Neural cell (in vitro differentiated cells): ENCODE measurements at regions not wholly inside any gene's neighbourhood (a gene's known extent, or its start where the extent isn't known, plus 50 kb on each side); places are given as distances from the start of the nearest gene placed in this dataset.

Experiments used
- EP300 ChIP-seq: fragments of 450-650 bp; conservative IDR thresholded peaks from 2 replicates; pipeline ENCODE4 v1.6.1; 2014; ENCODE audit warnings: antibody characterized with exemption, mild to moderate bottlenecking, moderate library complexity; ENCODE audit not compliant: poor library complexity, severe bottlenecking
- MXI1 ChIP-seq: fragments of 450-650 bp; conservative IDR thresholded peaks from 2 replicates; pipeline ENCODE4 v1.6.1; 2014; ENCODE audit warnings: antibody characterized with exemption, mild to moderate bottlenecking; ENCODE audit not compliant: poor library complexity, severe bottlenecking
- RAD21 ChIP-seq: fragments of 450-650 bp; conservative IDR thresholded peaks from 2 replicates; pipeline ENCODE4 v1.6.1; 2014; ENCODE audit warnings: antibody characterized with exemption, mild to moderate bottlenecking, moderate library complexity
- TAF1 ChIP-seq: IDR thresholded peaks from 2 replicates; pipeline ENCODE4 v1.6.1; 2012; ENCODE audit warnings: low read depth
- TF ChIP-seq, protein P1 (sequence below): IDR thresholded peaks from 2 replicates; pipeline ENCODE4 v1.6.1; 2012; ENCODE audit warnings: borderline replicate concordance
- TF ChIP-seq, protein P2 (sequence below): fragments of 450-650 bp; IDR thresholded peaks from 2 replicates; pipeline ENCODE4 v1.5.1; 2014; ENCODE audit warnings: antibody characterized with exemption, mild to moderate bottlenecking, moderate library complexity; ENCODE audit not compliant: poor library complexity, severe bottlenecking

DNA sequence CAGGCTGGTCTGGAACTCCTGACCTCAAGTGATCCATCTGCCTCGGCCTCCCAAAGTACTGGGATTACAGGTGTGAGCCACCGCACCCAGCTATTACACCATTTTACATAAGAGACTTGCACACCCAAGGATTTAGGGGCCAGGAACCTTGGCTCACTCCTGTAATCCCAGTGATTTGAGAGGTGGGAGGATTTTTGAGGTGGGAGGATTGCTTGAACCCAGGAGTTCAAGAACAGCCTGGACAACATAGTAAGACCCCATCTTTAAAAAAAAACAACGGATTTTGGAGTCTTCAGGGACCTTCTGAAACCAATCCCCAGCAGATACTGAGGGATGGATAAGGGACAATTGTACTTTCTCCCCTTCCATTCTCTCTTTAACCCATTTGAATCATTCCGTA, 55.3 kb upstream of the PIM1 start:
- TF ChIP-seq TAF1 (no peak), RAD21 (no peak), EP300 (no peak), MXI1 (no peak)
- TF ChIP-seq, protein P1, sequence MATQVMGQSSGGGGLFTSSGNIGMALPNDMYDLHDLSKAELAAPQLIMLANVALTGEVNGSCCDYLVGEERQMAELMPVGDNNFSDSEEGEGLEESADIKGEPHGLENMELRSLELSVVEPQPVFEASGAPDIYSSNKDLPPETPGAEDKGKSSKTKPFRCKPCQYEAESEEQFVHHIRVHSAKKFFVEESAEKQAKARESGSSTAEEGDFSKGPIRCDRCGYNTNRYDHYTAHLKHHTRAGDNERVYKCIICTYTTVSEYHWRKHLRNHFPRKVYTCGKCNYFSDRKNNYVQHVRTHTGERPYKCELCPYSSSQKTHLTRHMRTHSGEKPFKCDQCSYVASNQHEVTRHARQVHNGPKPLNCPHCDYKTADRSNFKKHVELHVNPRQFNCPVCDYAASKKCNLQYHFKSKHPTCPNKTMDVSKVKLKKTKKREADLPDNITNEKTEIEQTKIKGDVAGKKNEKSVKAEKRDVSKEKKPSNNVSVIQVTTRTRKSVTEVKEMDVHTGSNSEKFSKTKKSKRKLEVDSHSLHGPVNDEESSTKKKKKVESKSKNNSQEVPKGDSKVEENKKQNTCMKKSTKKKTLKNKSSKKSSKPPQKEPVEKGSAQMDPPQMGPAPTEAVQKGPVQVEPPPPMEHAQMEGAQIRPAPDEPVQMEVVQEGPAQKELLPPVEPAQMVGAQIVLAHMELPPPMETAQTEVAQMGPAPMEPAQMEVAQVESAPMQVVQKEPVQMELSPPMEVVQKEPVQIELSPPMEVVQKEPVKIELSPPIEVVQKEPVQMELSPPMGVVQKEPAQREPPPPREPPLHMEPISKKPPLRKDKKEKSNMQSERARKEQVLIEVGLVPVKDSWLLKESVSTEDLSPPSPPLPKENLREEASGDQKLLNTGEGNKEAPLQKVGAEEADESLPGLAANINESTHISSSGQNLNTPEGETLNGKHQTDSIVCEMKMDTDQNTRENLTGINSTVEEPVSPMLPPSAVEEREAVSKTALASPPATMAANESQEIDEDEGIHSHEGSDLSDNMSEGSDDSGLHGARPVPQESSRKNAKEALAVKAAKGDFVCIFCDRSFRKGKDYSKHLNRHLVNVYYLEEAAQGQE = no peak
- TF ChIP-seq, protein P2, sequence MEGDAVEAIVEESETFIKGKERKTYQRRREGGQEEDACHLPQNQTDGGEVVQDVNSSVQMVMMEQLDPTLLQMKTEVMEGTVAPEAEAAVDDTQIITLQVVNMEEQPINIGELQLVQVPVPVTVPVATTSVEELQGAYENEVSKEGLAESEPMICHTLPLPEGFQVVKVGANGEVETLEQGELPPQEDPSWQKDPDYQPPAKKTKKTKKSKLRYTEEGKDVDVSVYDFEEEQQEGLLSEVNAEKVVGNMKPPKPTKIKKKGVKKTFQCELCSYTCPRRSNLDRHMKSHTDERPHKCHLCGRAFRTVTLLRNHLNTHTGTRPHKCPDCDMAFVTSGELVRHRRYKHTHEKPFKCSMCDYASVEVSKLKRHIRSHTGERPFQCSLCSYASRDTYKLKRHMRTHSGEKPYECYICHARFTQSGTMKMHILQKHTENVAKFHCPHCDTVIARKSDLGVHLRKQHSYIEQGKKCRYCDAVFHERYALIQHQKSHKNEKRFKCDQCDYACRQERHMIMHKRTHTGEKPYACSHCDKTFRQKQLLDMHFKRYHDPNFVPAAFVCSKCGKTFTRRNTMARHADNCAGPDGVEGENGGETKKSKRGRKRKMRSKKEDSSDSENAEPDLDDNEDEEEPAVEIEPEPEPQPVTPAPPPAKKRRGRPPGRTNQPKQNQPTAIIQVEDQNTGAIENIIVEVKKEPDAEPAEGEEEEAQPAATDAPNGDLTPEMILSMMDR = no peak
